ENCODE measurements at regions not wholly inside any gene's neighbourhood (a gene's known extent, or its start where the extent isn't known, plus 50 kb on each side); places are given as distances from the start of the nearest gene placed in this dataset.
"Not testable (repeated sequence)": the region's sequence is repeated elsewhere in the genome, so short reads cannot be mapped to it uniquely, and the experiment has no call there.

GRCh38 chr6:78231002-78231401, 578.2 kb downstream of the MEI4 start:
- no peak for DNase-seq (ENCODE audit: low spot score)

GRCh38 chr6:78243519-78243918, 590.7 kb downstream of the MEI4 start:
- no peak for DNase-seq (ENCODE audit: low spot score)

GRCh38 chr6:78251931-78252330, 599.1 kb downstream of the MEI4 start:
- no peak for DNase-seq (ENCODE audit: low spot score)

- DNase-seq (ENCODE audit: low spot score) = no peak
Observed at GRCh38 chr6:78253618-78254017, 600.8 kb downstream of the MEI4 start.

- DNase-seq (ENCODE audit: low spot score) = no peak
Observed at GRCh38 chr6:78259935-78260334, 607.1 kb downstream of the MEI4 start.

GRCh38 chr6:78260427-78260826, 606.9 kb upstream of the IRAK1BP1 start:
- DNase-seq (ENCODE audit: low spot score) = not testable (repeated sequence)

GRCh38 chr6:78268591-78269452, 598.5 kb upstream of the IRAK1BP1 start:
- DNase-seq (ENCODE audit: low spot score) = no peak

- DNase-seq (ENCODE audit: low spot score) = no peak
Observed at GRCh38 chr6:78300885-78301284, 566.5 kb upstream of the IRAK1BP1 start.

GRCh38 chr6:78302411-78302810, 564.9 kb upstream of the IRAK1BP1 start:
- no peak for DNase-seq (ENCODE audit: low spot score)

- no peak for DNase-seq (ENCODE audit: low spot score)
Observed at GRCh38 chr6:78308025-78308424, 559.3 kb upstream of the IRAK1BP1 start.

GRCh38 chr6:78322068-78322845, 545.1 kb upstream of the IRAK1BP1 start:
- DNase-seq (ENCODE audit: low spot score) = no peak

GRCh38 chr6:78324213-78324612, 543.1 kb upstream of the IRAK1BP1 start:
- no peak for DNase-seq (ENCODE audit: low spot score)

GRCh38 chr6:78340755-78341154, 526.6 kb upstream of the IRAK1BP1 start:
- DNase-seq (ENCODE audit: low spot score) = no peak

GRCh38 chr6:78345882-78346281, 521.5 kb upstream of the IRAK1BP1 start:
- DNase-seq (ENCODE audit: low spot score) = no peak

GRCh38 chr6:78347191-78347916, 520.0 kb upstream of the IRAK1BP1 start:
- DNase-seq (ENCODE audit: low spot score) = no peak

- DNase-seq (ENCODE audit: low spot score) = no peak
Observed at GRCh38 chr6:78353040-78353439, 514.3 kb upstream of the IRAK1BP1 start.

- no peak for DNase-seq (ENCODE audit: low spot score)
Observed at GRCh38 chr6:78363688-78364087, 503.7 kb upstream of the IRAK1BP1 start.

GRCh38 chr6:78365473-78365872, 501.9 kb upstream of the IRAK1BP1 start:
- no peak for DNase-seq (ENCODE audit: low spot score)

GRCh38 chr6:78377056-78377455, 490.3 kb upstream of the IRAK1BP1 start:
- no peak for DNase-seq (ENCODE audit: low spot score)

- no peak for DNase-seq (ENCODE audit: low spot score)
Observed at GRCh38 chr6:78379982-78380381, 487.4 kb upstream of the IRAK1BP1 start.

- DNase-seq (ENCODE audit: low spot score) = no peak
Observed at GRCh38 chr6:78380541-78380940, 486.8 kb upstream of the IRAK1BP1 start.

- DNase-seq (ENCODE audit: low spot score) = no peak
Observed at GRCh38 chr6:78383968-78384367, 483.4 kb upstream of the IRAK1BP1 start.

GRCh38 chr6:78386854-78387253, 480.5 kb upstream of the IRAK1BP1 start:
- not testable (repeated sequence) for DNase-seq (ENCODE audit: low spot score)

Data from HuH-7.5 (cell line).